ENCODE measurements at regions not wholly inside any gene's neighbourhood (a gene's known extent, or its start where the extent isn't known, plus 50 kb on each side); places are given as distances from the start of the nearest gene placed in this dataset.

DNA sequence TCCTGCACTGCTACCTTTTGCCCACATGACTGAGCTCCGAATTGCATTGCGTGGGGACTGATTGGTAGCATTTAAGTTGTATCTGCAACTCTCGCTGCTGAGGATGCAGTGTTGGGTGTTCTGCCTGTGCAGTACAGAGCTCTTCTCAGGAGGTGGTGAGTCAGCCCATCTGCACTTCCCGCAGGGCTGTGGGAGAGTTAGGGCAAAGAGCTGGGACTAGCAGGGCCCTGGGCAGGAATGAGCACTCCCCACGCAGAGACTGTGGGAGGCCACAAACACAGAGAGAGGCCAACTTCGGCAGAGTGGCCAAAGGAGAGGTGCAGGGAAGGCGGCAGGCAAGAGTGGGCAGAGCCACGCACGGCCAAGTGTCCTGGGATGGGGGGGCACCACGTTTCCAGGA, 244.7 kb downstream of the SIPA1L2 start:
- TF ChIP-seq SMC3 (IDR thresholded peaks at IDR 0.05; ENCODE audit: low read depth, low read length) (no peak), EP300 (IDR thresholded peaks at IDR 0.05; ENCODE audit: borderline replicate concordance in 1 of 2, low read depth in 1 of 2, low read length in 1 of 2) (no peak)

Data from SK-N-SH (cell line).